Kidney epithelial cell (primary cell): ENCODE measurements at regions not wholly inside any gene's neighbourhood (a gene's known extent, or its start where the extent isn't known, plus 50 kb on each side); places are given as distances from the start of the nearest gene placed in this dataset.

Experiments
- DNase-seq: peaks from one replicate; pipeline ENCODE4 v3.0.0-alpha.2; 2010; ENCODE audit warnings: low read depth
- H3K27me3 ChIP-seq: 2 replicates; pipeline ENCODE4 v1.6.0; 2011; ENCODE audit warnings: low read length; ENCODE audit not compliant: control insufficient read depth, insufficient read depth
- H3K36me3 ChIP-seq: 2 replicates; pipeline ENCODE4 v1.5.1; 2011; ENCODE audit warnings: low read length; ENCODE audit not compliant: control insufficient read depth, insufficient read depth
- H3K4me3 ChIP-seq: 2 replicates; pipeline ENCODE4 v1.5.1; 2011; ENCODE audit warnings: low read depth, mild to moderate bottlenecking, control low read depth, low read length
- TF ChIP-seq, protein P1 (sequence below): IDR thresholded peaks from 2 replicates; pipeline ENCODE4 v1.5.1; 2011; ENCODE audit warnings: mild to moderate bottlenecking, moderate library complexity, low read length, control low read depth, inconsistent platforms; ENCODE audit not compliant: insufficient read depth, poor library complexity, severe bottlenecking

DNA sequence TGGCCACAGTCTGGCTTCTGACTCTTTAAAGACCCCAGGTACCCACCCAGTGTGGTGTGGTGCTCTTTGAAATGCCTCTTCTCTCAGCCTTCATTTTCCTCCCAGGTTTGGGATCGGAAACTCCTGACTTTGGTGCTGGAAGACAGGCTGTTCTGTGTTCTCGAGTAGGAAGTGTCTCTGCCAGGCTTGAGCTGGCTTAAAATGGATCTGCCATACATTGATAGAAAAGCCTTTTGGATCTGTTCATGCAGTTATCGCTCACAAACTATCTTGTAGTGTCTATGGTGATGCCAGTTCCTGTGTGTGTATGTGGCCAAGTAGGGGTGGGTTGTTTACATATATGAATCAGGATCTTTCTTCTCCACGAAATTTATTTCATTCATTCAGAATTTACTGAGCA lies 307.3 kb upstream of the CHD6 start:
- TF ChIP-seq, protein P1, sequence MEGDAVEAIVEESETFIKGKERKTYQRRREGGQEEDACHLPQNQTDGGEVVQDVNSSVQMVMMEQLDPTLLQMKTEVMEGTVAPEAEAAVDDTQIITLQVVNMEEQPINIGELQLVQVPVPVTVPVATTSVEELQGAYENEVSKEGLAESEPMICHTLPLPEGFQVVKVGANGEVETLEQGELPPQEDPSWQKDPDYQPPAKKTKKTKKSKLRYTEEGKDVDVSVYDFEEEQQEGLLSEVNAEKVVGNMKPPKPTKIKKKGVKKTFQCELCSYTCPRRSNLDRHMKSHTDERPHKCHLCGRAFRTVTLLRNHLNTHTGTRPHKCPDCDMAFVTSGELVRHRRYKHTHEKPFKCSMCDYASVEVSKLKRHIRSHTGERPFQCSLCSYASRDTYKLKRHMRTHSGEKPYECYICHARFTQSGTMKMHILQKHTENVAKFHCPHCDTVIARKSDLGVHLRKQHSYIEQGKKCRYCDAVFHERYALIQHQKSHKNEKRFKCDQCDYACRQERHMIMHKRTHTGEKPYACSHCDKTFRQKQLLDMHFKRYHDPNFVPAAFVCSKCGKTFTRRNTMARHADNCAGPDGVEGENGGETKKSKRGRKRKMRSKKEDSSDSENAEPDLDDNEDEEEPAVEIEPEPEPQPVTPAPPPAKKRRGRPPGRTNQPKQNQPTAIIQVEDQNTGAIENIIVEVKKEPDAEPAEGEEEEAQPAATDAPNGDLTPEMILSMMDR: no peak
- no peak for DNase-seq

DNA sequence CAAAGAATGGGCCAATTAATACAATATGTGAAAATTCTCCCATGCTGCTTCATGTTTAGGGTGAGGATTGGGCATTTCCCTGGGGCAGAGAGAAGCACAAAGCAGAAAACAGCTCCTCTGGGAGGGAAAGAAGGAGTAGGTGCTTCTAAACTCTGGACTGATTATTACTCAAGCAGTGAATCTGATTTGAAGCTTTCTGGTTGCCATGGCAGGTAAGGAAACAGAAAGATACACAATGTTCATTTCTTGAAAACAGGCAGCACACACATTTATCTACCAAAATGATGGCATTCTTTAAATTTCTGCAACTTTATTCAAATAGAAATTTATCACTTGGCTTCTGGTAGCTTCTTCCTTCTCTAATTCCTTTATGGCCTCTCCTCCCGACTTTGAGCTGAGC lies 305.4 kb upstream of the CHD6 start:
- DNase-seq: no peak
- Histone ChIP-seq H3K36me3 (no peaks in the 10 kb centered on the region), H3K4me3 (no peak overlapping the region), H3K27me3 (no peaks in the 10 kb centered on the region)
- TF ChIP-seq, protein P1: no peak

More for the DNA sequence above, 307.3 kb upstream of the CHD6 start:
- H3K27me3 ChIP-seq: no peaks in the 10 kb centered on the region
- no peaks in the 10 kb centered on the region for H3K36me3 ChIP-seq
- no peak overlapping the region for H3K4me3 ChIP-seq

DNA sequence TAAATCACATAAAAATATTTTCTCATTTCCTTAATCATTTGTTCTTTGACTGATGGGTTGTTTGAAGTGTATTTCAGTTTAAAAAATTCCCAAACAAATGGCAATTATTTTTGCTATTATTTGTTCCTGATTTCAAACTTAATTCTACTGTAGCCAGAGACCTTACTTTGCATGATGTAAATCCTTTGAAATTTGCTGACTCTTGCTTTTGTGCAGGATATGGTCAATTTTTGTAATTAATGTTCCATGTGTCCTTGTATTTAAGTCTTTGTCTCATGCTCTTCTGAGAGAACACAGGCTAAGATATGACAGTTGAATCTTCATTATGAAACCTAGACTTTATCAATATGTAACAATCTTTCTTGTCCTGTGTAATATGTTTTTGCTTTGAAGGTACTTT lies 295.0 kb upstream of the CHD6 start:
- TF ChIP-seq, protein P1: no peak
- DNase-seq: no peak
- H3K27me3 ChIP-seq: no peaks in the 10 kb centered on the region

DNA sequence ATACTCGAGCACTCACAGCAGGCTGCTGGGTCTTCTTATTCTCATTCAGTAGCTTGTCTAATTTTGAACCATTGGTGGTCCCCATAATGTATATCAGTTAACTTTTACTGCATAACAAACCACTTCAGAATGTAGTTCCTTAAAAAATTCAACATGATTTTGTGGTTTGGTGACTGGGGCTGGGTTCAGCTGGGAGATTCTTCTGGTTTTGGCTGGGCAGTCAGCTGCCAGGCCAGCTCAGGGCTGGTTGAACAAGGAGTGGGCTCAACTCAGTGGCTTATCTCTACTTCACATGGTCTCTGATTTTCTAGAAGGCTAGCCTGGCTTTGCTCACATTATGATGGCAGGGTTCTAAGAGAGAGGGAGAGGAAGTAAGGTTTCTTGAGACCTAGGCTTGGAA lies 292.4 kb upstream of the CHD6 start:
- TF ChIP-seq, protein P1: no peak
- H3K4me3 ChIP-seq: no peak overlapping the region

More for the DNA sequence above, 295.0 kb upstream of the CHD6 start:
- Histone ChIP-seq H3K4me3 (no peak overlapping the region), H3K36me3 (no peaks in the 10 kb centered on the region)

DNA sequence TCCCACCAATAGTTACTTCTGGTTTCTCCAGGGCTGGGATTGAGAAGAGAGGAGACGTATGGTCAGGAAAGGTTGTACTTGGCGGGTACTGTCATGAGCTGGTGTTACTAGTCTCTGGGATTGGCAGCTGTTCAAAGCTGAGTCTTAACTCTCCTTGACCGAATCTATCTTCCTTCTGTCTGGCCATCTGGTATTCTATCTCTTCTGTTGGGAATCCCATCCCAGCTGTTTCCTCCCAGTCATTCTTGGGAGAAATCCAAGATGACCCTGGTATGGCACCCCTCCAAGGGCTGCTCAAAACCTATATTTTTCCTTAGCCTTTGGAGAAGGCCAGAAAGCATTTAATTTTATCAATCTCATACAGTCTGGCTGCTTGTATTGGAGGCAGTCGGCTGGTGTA lies 287.0 kb upstream of the CHD6 start:
- Histone ChIP-seq H3K4me3 (no peak overlapping the region), H3K27me3 (no peaks in the 10 kb centered on the region), H3K36me3 (no peaks in the 10 kb centered on the region)
- DNase-seq: no peak
- TF ChIP-seq, protein P1: no peak

More for the DNA sequence above, 292.4 kb upstream of the CHD6 start:
- no peaks in the 10 kb centered on the region for H3K27me3 ChIP-seq
- H3K36me3 ChIP-seq: no peaks in the 10 kb centered on the region
- no peak for DNase-seq

DNA sequence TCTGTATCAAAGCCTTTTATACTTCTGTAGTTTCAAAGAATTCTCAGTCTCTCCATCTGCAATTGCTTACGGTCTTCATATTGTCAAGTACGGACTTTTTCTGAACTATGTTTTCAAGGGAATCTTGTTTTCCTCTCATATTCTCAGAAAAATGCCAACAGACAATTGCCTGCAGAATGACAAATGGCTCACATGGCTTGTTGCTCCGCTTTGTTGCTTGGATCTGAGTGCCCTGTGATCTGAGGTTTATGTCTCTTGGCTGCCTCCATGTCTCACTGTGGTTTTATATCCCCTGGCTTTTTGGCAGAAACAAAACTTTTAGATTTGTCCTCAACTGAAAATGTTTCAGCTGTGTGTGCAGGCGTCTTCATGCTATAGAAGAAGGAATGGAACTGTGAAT lies 285.4 kb upstream of the CHD6 start:
- H3K4me3 ChIP-seq: no peak overlapping the region
- H3K36me3 ChIP-seq: no peaks in the 10 kb centered on the region
- TF ChIP-seq, protein P1: no peak
- DNase-seq: no peak
- no peaks in the 10 kb centered on the region for H3K27me3 ChIP-seq
